LNCAP (cell line): ENCODE measurements at regions not wholly inside any gene's neighbourhood (a gene's known extent, or its start where the extent isn't known, plus 50 kb on each side); places are given as distances from the start of the nearest gene placed in this dataset.

Experiments
- TF ChIP-seq, protein P1 (sequence below): fragments of 450-650 bp; IDR thresholded peaks from 2 replicates; pipeline ENCODE4 v1.5.1; 2017; ENCODE audit warnings: mild to moderate bottlenecking

DNA sequence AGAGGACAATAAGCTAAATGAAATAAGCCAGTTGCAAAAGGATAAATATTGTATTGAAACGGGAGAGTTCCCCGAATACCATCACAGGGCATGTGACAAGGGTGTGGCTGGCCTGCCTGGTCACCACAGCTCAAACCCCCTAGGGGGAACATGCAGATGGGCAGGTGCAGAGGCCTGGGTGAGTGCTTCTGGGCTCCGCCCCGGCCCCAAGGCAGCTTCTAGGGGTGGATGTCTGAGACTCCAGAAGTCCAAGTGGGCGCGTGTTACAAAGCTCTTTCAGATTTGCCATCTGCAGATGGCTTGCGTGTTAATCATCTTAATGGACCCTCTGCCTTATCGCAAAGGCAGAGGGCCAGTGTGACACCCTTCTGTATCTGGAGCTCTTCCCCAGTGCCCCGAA lies 559.2 kb upstream of the IMPG1 start:
- TF ChIP-seq, protein P1, sequence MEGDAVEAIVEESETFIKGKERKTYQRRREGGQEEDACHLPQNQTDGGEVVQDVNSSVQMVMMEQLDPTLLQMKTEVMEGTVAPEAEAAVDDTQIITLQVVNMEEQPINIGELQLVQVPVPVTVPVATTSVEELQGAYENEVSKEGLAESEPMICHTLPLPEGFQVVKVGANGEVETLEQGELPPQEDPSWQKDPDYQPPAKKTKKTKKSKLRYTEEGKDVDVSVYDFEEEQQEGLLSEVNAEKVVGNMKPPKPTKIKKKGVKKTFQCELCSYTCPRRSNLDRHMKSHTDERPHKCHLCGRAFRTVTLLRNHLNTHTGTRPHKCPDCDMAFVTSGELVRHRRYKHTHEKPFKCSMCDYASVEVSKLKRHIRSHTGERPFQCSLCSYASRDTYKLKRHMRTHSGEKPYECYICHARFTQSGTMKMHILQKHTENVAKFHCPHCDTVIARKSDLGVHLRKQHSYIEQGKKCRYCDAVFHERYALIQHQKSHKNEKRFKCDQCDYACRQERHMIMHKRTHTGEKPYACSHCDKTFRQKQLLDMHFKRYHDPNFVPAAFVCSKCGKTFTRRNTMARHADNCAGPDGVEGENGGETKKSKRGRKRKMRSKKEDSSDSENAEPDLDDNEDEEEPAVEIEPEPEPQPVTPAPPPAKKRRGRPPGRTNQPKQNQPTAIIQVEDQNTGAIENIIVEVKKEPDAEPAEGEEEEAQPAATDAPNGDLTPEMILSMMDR = no peak

DNA sequence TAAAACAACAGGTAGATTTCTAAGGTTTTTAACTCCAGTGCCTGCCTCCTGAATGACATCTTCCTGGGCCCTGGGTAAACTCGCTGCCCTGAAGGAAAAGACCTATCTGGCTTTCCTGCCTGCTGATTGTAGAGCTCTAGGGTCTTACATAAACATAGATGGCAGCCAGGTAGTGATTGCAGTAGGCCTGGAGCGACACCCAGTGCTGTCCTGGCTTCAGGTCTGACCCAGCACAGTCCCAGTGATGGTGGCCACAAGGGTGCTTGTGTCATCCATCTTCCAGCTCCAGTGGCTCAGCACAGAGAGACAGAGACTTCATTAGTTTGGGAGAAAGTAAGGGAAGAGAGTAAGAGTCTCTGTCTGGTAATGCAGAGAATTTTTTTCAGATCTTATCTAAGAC lies 542.9 kb upstream of the IMPG1 start:
- TF ChIP-seq, protein P1 = no peak

DNA sequence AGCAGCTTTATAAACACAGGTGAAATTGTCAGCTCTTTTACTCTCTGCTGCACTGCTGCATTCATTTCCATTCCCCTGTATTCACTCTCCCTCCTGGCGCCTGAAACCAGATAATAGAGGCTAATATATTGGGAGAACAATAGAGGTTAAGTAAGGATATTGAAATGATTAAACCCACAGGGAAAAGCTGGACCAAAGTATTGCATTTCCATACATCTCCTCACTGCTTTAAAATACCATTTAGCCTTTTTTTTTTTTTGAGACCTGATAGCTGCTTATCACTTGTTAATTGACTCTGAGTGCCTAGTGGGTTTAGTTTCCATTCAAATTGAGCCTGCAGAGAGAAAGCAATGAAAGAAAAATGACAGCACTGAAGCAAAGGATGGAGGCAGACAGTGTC lies 540.5 kb upstream of the IMPG1 start:
- TF ChIP-seq, protein P1 = no peak

DNA sequence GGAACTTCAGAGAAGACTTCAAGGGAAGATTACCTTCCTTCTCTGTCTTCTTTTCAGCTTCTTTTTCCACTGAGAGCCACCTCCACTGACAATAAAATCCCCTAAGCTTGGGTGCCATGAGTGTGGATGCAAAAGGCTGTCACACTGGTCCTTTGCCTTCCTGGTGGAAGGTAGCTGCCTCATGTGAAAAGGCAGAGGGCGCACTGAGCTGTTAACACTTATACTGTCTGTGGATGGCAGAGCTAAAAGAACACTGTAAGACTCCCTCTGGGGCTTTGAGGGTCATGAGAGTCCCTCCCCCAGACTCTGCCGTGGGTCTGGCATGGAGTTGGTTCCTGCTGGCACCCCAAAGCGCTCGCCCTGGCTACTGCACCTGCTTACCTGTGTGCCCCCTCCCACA lies 536.7 kb upstream of the IMPG1 start:
- TF ChIP-seq, protein P1 = no peak

DNA sequence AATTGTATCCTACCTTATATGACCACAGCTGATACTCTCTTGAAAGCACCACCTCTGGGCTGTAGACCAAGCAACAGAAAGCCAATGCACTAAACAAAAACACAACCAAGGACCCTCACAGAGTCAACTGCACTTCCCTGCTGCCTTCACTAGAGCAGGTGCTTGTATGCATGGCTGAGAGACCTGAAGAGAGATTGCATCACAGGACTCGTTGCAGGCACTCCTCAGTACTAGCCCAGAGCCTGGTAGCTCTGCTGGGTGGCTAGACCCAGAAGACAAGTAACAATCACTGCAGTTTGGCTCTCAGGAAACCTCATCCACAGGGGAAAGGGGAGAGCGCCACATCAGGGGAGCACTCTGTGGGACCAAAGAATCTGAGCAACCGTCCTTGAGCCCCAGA lies 521.6 kb upstream of the IMPG1 start:
- TF ChIP-seq, protein P1 = no peak

DNA sequence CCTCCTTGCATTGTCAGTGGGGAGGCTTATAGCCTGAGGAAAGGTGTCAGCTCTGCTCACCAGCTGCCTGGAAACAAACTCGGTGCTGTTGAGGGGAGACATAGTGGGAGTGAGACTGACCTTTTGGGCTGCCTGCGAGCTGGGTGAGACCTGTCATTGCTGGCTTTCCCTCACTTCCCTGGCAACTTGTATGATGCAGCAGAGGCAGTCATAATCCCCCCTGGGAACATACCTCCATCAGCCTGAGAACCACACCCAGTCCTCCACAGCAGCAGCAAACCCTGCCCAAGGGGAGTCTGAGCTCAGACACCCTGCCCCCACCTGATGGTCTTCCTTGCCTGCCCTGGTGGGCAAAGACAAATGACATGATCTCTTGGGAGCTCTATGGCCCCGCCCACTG lies 521.2 kb upstream of the IMPG1 start:
- TF ChIP-seq, protein P1 = no peak

DNA sequence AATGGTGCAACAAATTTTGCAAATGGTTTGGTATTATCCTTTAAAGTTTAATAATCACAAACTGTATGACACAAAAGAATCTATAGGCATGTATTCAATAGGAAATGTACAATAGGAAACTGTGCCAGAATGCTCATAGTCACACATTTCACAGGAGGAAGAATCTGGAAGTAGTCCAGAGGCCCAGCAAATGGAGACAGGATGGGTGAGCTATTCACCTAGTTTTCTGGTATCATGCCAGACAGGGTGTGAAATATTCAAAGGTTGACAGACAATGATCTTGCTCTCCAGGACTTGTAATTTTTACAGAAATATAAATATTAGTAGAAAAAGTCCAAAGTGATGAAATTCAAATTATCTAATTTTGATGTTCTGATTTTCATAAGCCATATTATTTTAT lies 520.1 kb upstream of the IMPG1 start:
- TF ChIP-seq, protein P1 = no peak

DNA sequence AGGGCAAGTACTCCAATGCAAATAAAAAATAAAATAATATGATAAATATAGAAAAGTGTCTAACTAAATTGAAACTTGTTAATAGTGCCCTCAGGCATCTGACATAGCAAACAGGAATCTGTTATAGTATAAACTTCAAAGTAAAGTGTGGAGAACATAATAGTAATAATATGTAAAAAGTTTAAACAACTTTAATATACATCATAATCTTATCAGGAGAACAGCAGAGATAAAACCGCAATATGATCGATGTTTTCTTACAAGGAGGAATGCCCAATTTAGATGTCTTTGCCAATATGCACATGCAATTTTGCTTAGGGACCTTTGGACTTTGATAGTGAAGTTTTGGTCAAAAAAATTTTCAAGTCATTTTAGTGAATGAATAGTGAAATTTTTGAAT lies 514.8 kb upstream of the IMPG1 start:
- TF ChIP-seq, protein P1 = no peak
